NOMO-1 (cell line): ENCODE measurements at regions not wholly inside any gene's neighbourhood (a gene's known extent, or its start where the extent isn't known, plus 50 kb on each side); places are given as distances from the start of the nearest gene placed in this dataset.
"Not testable (repeated sequence)": the region's sequence is repeated elsewhere in the genome, so short reads cannot be mapped to it uniquely, and the experiment has no call there.

Experiments used
- DNase-seq, 2 experiments: peaks; one replicate each; lab custom pipeline; 2025; ENCODE audit not compliant: unreplicated experiment in 2 of 2; lab: John Stamatoyannopoulos, UW

- DNase-seq, result no peak
Observed at GRCh38 chr2:22361571-22361970, 1023.4 kb upstream of the KLHL29 start.

GRCh38 chr2:22375096-22375495 is 1009.9 kb upstream of the KLHL29 start:
- no peak for DNase-seq

DNA sequence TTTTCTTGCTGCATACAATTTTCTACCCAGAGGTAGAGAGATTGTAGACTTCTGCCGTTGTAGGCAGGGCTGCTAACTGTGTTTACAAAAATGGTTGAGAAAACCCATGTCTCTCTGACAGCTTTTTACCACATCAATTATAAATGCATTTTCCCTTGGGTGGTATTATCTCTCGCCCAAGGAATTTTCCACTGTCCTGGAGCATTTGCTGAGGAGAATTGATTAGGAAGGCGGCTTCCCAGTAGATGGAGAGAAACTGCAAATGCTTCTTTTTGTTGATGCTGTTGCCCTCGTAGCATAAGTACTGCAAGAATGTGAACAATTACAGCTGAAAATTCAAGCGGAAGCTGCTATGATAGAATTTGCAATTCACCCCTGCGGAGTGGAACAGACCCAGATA is 1007.7 kb upstream of the KLHL29 start:
- no peak for DNase-seq

GRCh38 chr2:22382479-22383169 is 1002.4 kb upstream of the KLHL29 start:
- no peak for DNase-seq

- no peak for DNase-seq
Observed at GRCh38 chr2:22397847-22398246, 987.1 kb upstream of the KLHL29 start.

DNA sequence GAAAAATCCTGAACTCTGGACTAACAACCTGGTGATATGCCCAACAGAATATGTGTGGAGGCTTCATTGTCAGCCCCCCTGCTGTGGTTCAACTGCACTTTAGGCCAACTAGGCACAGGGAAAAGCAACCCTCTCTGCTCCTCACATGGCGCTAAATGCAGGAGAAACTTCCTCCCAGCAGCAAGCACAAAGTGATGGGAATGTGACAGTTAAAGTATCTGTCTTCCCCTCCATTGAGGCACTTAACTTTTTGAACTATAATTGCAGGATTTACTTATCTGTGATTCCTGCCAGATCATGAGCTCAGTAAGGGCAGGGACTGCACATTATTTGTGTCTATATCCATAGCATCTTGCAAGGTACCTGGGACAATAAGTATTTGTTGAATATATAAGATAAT is 981.2 kb upstream of the KLHL29 start:
- DNase-seq, result no peak

DNA sequence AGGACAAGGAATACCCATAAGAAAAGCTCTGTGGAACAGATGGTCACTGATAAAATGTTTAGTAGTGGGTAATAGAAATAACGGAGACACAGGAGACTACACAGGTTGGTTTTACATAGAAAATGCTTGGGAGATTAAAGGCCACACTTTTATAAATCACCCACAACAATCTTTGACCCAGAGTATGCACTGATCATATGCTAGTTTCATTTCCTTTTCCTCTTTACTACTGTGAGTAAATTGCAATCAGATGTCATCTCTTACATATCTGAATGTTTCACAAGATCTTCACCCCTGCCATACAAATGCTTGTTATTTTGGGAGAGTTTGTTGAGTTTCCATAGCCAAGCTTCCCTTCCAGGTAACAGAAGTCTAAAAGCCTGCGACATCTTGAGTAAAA is 978.4 kb upstream of the KLHL29 start:
- peak; percentile 16 to 86 for DNase-seq

- no peak for DNase-seq
Observed at GRCh38 chr2:22420076-22420475, 964.9 kb upstream of the KLHL29 start.

- DNase-seq, result no peak
Observed at GRCh38 chr2:22442051-22442450, 942.9 kb upstream of the KLHL29 start.

DNA sequence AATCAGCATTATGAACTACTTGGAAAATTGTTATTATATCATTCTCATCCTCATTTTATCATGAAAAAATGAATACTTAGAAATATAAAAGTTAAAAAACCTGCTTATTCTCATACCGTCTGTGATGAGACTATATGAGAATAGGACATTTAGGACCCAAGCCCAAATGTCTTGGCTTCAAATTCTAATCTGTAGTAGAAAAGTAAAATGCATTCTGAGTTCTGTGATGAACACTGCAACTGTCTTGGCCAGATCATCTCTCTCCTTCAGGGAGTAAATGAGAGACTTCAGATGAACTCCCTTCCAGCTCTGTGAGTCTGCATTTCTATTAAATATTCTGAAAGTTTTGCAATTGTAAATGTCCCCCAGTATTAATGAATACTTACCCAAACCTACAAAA is 940.7 kb upstream of the KLHL29 start:
- no peak for DNase-seq

DNA sequence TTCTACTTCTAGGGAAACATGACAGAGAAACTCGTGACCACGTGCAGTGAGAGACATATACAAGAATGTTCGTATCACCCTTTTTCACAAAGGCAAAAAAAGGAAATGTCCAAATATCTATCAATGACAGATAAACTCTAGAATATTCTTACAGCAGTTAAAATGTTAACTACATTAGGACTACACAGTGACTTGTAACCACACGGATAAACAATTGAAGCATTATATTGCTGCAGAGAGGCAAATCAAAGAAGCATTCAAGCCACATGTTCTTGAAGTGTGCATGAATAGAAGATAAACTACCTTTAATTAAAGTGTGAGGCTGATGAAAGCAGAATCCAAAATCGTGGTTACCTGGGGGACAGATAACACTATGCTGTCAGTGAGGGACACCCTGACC is 935.3 kb upstream of the KLHL29 start:
- DNase-seq, result no peak

GRCh38 chr2:22450831-22451230 is 934.1 kb upstream of the KLHL29 start:
- DNase-seq, result no peak

DNA sequence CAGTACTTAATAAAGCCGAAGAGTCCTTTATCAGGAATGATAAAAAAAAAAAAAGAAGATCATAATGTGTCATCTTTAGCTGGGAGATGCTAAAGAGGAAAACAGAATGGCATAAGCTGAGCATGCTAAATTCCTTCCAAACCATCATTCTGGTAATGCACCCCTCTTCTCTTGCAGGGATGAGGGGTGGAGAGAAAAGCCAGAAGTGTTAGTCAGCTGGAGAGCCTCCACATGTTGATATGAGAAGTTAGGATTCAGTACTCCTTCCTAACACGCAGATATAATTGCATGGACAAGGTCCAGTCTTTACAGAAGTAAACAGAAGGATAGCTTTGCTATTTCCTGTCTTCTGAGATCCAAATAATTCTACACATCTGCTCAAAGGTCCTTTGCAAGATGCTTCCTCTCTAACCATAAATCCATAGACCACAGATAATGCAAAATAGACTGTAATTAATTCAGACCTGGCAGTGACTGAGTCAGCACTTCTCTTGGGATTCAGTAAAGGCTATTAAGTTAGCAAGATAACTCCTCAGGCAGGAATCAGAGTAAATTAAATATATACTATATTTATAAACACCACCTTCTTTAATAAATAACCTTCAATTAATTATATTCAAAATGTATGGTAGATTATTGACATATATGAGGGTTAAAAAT is 930.0 kb upstream of the KLHL29 start:
- no peak for DNase-seq

DNA sequence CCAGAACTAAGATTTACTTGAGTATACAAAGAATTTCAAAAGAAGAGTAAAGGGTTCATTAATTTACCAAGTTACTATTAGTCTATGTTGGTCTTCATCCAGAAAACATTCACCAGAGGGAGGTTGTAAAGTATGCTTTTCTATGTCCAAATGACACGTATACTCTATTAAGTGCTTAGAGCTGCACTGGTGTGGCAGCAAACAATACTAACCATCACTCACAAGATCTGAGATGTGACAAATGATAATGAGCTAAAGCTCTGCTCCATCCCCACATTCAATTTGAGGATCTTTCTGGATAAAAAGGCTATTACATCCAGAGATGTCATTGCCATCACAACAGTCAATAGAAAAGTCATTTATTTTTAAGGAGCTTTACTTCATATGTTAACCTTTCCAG is 926.5 kb upstream of the KLHL29 start:
- DNase-seq, result no peak

DNA sequence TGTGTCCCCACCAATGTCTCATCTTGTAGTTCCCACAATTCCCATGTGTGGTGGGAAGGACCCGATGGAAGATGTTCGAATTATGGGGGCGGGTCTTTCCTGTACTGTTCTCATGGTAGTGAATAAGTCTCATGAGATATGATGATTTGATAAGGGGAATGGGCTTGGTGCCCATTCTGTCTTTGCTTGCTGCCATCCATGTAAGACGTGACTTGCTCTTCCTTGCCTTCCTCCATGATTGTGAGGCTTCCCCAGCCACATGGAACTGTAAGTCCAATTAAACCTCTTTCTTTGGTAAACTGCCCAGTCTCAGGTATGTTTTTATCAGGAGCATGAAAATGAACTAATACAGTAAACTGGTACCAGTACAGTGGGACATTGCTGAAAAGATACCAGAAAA is 909.9 kb upstream of the KLHL29 start:
- not testable (repeated sequence) for DNase-seq

- no peak for DNase-seq
Observed at GRCh38 chr2:22478329-22478728, 906.6 kb upstream of the KLHL29 start.

- no peak for DNase-seq
Observed at GRCh38 chr2:22481486-22482259, 903.3 kb upstream of the KLHL29 start.

DNA sequence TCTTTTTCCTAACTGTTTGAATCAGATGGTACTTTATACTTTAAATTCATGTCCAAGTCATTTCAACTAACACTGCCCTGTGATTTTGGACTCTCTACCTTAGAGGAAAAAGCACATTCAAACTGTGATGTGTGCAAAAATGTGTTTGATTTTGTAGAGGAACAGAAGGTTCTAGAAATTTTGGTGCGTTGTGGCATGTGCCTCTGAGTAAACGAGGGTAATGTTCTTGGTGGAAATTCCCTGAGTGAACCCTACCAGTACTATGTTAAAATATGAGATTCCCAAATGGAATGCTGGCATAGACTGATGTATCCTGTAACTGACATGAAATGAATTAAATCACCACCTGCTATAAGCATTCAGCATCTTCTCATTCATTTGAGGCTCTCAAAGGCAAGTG is 901.9 kb upstream of the KLHL29 start:
- DNase-seq, result no peak

GRCh38 chr2:22485486-22485885 is 899.5 kb upstream of the KLHL29 start:
- DNase-seq, result no peak

DNA sequence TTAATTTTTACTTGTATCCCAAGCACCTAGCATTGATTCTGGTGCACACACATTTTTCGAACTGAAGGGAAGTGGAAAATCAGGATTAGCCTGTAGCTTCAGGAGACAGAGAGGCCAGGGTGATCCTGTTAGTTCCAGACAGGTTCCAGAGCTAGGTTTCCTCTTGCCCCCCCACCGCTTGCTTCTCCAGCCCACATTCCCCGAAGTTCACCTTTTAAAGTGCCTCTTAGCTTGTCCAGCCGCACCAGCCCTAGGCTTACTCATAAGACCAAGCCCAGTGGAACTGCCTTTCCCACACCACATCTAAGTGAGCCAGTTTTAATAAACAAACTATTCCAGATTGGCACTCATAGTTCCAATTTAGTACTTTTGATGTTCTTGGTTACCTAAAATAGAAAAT is 898.6 kb upstream of the KLHL29 start:
- DNase-seq, result no peak

- DNase-seq, result no peak
Observed at GRCh38 chr2:22487036-22487435, 897.9 kb upstream of the KLHL29 start.

- no peak for DNase-seq
Observed at GRCh38 chr2:22487541-22487940, 897.4 kb upstream of the KLHL29 start.
